ENCODE measurements at regions not wholly inside any gene's neighbourhood (a gene's known extent, or its start where the extent isn't known, plus 50 kb on each side); places are given as distances from the start of the nearest gene placed in this dataset.

DNA sequence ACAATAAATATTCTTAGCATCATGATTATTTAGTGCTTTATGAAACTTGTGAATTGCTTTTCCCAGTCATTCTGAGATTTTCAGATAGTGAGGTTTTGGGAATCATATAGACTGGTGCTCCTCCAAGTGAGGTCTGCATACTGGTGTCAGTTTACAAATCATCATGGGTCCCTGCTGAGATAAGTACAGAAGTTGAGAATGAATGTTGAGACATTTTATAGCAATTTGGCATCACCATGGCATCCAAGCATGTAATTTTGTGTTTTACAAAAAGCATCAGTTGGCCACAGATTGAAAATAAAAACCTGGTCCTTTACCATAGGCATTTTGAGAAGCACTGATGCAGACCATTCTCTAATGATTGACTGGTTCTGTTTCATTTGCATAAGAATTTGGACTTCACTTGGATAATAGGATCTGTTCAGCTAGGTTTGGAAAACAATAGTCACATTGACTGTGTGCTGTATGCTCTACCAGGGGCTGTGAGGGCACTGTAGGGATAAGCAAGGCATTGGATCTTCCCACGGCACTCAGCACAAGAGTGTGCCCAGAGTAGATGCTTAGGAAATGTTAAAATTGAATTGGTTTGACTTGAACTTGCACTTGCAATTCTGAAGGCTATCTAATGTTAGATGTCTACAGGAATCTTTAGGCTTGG is 79.0 kb upstream of the JUN start:
- DNase-seq: no peak

DNA sequence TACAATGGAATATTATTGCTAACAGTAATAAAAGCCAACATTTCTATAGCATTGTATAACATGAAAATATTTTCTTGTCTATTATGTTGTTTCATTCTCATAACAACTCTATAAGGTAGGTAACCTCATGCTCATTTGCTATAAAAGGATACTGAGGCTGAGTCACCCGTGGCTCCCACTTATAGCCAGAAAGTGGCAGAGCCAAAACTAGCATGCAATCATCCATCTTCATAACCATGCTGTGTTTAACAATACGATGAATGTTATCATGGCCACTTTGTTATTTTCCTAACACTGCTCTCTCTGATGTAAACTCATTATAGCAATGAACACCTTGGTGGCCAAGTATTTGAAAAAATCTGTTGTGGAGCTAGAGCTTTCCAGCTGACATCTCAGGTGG is 80.8 kb upstream of the JUN start:
- DNase-seq: no peak

- DNase-seq: no peak
Measured at GRCh38 chr1:58866578-58866977, 82.7 kb upstream of the JUN start.

- DNase-seq: no peak
Measured at GRCh38 chr1:58869638-58870297, 85.9 kb upstream of the JUN start.

- DNase-seq: no peak
Measured at GRCh38 chr1:58870298-58870676, 86.4 kb upstream of the JUN start.

GRCh38 chr1:58874342-58874741 is 90.5 kb upstream of the JUN start:
- DNase-seq: no peak

- DNase-seq: no peak
Measured at GRCh38 chr1:58874757-58875755, 91.2 kb upstream of the JUN start.

GRCh38 chr1:58879464-58879863 is 95.6 kb upstream of the JUN start:
- no peak for DNase-seq

DNA sequence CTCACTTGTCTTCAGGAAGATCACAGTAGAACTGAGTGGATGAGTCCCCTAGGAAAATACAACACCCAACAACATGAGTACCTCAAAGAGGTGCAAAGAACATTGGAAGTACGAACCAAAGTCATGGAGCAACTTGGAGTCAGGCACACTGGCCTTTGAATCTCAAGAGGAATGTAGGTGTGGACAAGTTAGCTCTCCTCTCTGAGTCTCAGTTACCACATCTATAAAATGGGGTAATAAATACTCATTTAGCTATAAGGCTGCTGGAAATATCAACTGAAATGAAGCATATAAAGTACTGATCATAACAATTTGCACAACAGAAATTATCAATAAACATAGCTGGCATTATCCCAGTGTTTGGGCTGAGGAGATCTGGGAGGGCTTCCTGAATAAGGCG is 96.7 kb upstream of the JUN start:
- DNase-seq: no peak

DNA sequence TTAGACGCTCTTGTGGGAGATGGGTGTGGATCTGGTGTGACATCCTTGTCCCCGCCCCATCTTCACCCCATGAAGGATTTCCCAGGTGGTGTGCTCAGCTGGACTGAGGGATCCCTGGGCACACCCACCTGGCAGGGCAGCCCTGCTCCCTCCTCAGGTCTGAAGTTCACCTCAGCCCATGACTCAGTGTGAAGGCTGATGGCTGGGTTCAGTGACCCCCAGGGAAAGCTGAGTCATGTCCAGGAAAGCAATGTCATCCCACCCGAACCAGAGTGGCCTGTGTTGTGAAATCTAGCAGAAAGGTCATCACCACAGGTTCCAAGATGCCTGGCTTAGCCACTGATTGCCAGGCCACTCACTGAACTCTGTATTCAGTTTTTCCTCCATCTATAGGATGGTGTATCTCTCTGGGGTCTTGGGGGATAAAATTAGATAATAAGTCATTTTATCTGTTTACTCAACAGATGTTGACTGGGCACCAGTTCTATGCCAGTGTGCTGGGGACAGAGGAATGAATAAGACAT is 97.7 kb upstream of the JUN start:
- no peak for DNase-seq

DNA sequence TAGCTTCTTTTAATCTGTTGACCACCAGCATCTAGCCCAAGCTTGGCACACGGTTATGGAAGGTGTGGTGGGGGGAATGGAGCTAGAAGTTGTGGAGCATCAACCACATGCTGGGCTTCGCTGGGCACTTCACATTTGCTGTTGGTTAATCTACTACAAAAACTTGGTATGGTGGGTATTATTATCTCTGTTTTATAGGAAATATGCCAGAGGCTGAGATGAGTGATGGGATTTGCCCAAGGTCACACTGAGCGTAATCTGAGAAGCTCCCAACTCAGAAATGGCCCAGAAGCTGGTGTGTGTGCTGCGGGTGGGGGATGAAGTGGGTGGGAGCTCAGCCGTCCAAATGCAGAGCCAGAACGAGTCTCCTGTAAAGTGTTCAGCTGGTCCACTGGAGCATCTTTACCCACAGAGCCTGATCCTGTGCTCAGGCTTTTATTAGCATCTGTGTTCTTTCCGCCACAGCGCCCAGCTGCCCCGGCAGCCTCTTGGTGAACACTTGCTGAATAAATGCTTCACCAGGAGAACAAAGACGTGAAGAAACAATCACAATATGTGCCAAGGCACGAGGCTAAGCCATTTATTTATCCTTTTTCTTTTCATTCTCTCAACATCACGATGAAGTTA is 98.6 kb upstream of the JUN start:
- DNase-seq: no peak

- DNase-seq: no peak
Measured at GRCh38 chr1:58883037-58883887, 99.4 kb upstream of the JUN start.

DNA sequence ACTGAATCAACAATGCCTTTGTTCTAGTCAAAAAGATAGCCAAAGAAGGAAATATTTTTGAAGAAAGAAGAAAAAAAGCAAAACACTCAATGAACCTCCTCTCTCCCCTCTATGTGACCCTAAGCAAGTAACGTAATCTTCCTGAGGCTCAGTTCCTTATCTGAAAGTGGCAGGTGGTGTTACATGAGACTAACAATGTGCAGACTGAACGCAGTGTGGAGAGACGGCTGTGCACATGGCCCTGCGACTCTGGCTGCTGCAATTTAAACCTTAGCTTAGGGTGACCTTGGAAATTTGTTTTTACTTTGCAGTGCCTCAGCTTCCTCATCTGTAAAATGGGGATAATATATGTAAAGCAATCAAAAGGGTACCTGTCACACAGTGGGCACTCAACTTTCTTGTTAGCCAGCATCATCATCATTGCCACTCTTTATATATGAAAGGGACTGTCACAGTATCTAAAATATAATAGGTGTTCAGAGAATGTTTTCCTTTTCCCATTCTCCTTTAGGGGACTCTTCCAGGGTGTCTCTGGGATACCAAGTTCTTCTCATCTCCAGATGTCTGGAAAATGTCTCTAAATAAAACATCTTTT is 100.1 kb upstream of the JUN start:
- DNase-seq: no peak

- peak; percentile 9 for DNase-seq
Measured at GRCh38 chr1:58884706-58885661, 101.1 kb upstream of the JUN start.

DNA sequence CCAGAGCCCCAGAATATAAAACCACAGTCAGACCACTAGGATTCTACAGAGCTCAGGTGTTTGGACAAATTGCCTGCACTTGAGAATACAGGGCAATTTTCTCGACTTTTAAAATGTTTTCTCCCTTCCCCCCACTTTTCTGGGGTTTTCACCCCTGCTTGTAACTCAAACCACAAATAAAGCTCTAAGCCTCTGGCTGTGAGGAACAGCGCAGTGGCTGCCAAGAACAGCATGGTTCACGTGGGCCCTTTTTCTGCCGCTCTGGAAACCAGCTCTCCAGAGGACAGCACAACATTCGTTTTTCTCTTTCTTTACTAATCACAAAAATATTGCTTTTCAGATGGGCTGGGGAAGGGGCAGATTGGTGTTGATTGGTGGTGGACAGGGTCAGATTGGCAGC is 102.2 kb upstream of the JUN start:
- peak; percentile 9 for DNase-seq

GRCh38 chr1:58886611-58887010 is 102.8 kb upstream of the JUN start:
- DNase-seq: no peak

GRCh38 chr1:58887059-58887458 is 103.2 kb upstream of the JUN start:
- no peak for DNase-seq

DNA sequence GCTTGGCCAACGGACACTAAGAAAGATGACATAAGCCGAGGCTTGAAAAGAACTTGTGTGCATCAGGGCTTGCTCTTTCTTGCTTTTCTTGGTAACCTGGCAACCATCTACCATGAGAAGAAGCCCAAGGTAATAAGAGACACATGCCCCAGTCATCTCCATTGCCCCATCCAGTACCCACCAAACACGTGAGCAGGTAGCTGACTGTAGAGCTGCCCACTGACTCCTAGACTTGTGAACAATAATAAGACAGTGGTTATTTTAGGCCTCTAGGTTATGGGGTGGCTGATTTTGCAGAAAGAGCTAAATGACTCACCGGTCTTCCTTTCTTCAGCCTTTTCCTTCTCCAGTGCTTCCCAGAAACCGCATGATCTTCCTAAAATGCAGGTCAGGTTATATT is 105.0 kb upstream of the JUN start:
- DNase-seq: no peak

DNA sequence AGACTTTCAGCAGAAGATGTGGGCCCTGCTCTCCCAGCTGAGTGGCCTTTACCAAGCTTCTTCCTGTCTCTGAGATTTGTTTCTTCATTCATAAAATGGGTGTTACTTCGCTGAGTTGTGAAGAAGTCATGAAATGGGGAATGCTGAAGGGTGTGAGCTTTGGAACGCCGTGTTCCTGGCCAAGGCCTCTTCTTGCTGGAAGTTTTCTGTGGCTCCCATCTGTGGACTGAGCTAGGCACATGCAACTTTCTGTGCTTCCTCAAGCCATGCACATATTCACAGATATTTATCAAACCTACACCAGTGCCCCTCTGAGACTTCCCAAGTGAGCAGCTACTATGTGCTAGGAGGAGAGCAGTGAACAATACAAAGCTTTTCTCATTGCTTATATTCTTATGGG is 106.3 kb upstream of the JUN start:
- no peak for DNase-seq

DNA sequence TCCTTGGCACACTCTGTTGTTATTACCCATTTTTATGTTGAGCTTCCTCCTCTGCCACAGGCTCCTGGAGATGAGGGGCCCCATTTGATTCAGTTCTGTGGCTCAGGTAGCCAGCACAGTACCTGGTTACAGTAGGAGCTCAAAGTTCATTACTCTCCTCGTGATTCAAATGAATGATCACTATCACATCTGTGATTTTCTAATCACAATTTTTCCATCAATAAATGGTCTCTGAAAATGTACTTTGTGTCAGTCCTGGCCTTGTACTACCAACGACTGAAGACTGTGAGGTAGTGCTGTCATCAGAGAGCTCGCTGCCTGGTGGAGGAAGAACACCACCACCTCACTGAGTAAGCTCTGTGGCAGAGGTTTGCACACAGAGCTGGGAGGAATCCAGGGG is 106.8 kb upstream of the JUN start:
- no peak for DNase-seq

Measured in activated CD4-positive, alpha-beta T cell treated with anti-CD3 and anti-CD28 coated beads for 48 hours (primary cell).